Esophagus (tissue), 2 donors: ENCODE measurements at regions not wholly inside any gene's neighbourhood (a gene's known extent, or its start where the extent isn't known, plus 50 kb on each side); places are given as distances from the start of the nearest gene placed in this dataset.

ENCODE experiments used
- H3K27ac ChIP-seq, 2 donors: one replicate each; pipeline ENCODE4 v1.5.1; 2013; ENCODE audit warnings: low read depth in 2 of 2, mild to moderate bottlenecking in 2 of 2, inconsistent platforms in 1 of 2, low read length in 1 of 2, moderate library complexity in 1 of 2
- H3K27me3 ChIP-seq, 2 donors: one replicate each; pipeline ENCODE4 v1.6.1; 2013; ENCODE audit warnings: low read length in 2 of 2, control low read depth in 1 of 2, mild to moderate bottlenecking in 1 of 2; ENCODE audit not compliant: insufficient read depth in 2 of 2, control insufficient read depth in 1 of 2
- H3K36me3 ChIP-seq, 2 donors: one replicate each; pipeline ENCODE4 v1.6.1; 2013; ENCODE audit warnings: low read length in 1 of 2; ENCODE audit not compliant: control insufficient read depth in 2 of 2, insufficient read depth in 2 of 2
- H3K4me1 ChIP-seq, 2 donors: one replicate each; pipeline ENCODE4 v1.6.1; 2013; ENCODE audit warnings: low read length in 1 of 2; ENCODE audit not compliant: control insufficient read depth in 2 of 2, insufficient read depth in 2 of 2
- H3K4me3 ChIP-seq, 2 donors: one replicate each; pipeline ENCODE4 v1.5.1; 2013; ENCODE audit warnings: low read length in 2 of 2, mild to moderate bottlenecking in 2 of 2, low read depth in 1 of 2, moderate library complexity in 1 of 2
- H3K9me3 ChIP-seq, 2 donors: one replicate each; pipeline ENCODE4 v1.6.1; 2013; ENCODE audit warnings: mild to moderate bottlenecking in 2 of 2, low read depth in 1 of 2, low read length in 1 of 2, moderate library complexity in 1 of 2; ENCODE audit not compliant: control insufficient read depth in 2 of 2, insufficient read depth in 1 of 2
- whole genome bisulfite sequencing, 2 donors: extraction: QIAGEN DNeasy Blood & Tissue Kit; methylation state at CpG; one replicate each; pipeline ENCODE4 v1.1.7; 2013; 5-methylcytosine and 5-hydroxymethylcytosine counted together
- donor health status: healthy with polysubstance abuse.
- donor health status: Bipolar disorder and iron deficiency.

DNA sequence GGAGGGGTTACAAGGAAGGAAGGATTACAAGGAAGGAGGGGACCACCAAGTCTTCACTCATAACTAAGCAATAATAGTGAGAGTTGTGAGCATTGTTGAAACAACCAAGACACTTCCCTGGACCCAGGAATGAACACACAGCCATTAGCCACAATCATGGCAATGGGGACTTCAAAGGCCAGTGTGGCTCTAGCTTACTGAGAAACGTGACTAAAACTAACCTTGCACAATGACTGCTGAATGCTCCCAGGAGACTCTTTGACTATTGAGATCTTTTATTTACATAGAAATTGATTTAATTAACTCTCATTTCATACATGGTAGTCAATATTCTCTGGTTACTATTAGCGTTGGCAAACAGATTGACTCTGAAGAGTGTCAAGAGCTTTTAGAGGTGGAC lies 263.0 kb upstream of the SOX5 start:
- Histone ChIP-seq H3K27ac (no peak overlapping the region), H3K9me3 (no peaks in the 10 kb centered on the region), H3K36me3 (no peaks in the 10 kb centered on the region), H3K4me3 (no peak overlapping the region), H3K27me3 (no peaks in the 10 kb centered on the region), H3K4me1 (no peaks in the 10 kb centered on the region)
- 84% methylated on average over 2 of the region's 2 CpGs for WGBS, 2 donors

DNA sequence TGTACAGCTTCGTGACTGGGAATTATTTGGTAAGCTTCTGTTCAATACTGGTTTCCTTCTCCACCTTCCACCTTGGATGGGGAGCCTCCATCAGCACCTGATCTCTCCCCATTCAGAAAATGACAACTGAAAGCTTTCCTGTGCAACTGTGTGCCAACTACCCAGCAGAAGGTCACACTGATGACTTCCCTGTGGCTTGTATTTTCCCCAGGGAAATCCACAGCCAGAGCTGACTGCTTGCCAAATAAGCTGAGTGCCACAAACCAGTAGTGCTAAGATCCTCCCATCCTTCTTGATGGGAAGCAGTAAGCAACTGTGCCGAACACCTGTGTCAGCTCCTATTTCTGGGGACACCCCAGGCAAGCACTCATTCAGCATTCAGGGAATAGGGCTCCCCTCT lies 257.2 kb upstream of the SOX5 start:
- no peak overlapping the region for H3K4me3 ChIP-seq
- H3K27ac ChIP-seq: no peak overlapping the region
- no peaks in the 10 kb centered on the region for H3K9me3 ChIP-seq
- H3K36me3 ChIP-seq: no peaks in the 10 kb centered on the region
- no peaks in the 10 kb centered on the region for H3K4me1 ChIP-seq
- H3K27me3 ChIP-seq: no peaks in the 10 kb centered on the region
- 87 to 91% methylated on average over 2 of the region's 2 CpGs for WGBS, 2 donors

DNA sequence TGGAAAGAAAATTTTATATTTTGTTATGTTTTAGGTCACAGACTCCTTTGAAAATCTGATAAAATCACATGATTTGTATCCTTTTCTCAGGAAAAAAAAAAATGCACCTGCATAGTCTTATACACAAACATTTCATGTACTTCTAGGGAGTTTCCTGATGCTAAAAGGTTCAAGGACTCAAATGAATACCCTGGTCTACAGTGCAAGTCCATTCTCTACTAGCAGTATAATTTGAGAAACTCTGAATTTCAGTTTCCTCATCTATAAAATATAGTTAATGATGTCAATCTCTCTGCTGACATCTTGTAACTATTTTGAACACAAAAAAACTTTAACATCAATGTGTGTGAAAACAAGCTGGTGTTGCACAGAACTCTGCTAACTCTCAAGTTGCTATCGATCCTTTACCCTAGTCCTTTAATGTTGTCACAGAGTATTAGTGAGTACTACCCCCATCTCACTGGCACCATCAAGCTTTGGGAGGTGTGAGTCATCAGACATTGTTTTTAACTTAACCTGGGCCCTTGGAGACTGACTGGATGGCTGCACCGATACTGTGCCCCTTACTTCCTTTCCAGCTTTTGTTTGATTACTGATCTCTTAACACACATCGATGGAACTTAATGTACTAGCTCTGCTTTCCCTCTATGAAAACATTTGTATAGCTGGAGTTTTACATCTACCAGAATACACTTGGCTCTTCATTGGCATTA lies 251.9 kb upstream of the SOX5 start:
- Histone ChIP-seq H3K4me3 (no peak overlapping the region), H3K36me3 (no peaks in the 10 kb centered on the region), H3K4me1 (peaks cover 0 to 3% of the 10 kb centered on the region in 2 donors), H3K9me3 (no peaks in the 10 kb centered on the region), H3K27me3 (no peaks in the 10 kb centered on the region), H3K27ac (no peak overlapping the region)
- WGBS, 2 donors: 71 to 82% methylated on average over 3 of the region's 3 CpGs

DNA sequence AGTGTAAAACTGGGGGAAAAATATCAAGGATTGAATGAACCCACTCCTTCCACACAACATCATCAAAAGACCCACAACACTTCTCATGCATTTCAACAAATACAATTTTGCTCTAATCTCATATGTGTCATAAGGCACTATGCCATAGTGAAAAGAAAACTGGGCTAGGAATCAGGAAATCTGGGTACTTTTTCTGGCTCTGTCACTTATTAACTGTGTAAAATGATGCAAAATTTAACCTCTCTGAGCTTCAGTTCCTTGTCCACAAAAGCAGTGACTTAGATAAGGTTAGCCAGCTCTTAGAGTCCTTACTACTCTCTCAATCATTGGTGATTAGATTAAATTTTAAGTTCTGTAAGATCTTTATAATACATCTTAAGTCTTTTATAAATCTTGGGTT lies 250.5 kb upstream of the SOX5 start:
- no peak overlapping the region for H3K4me3 ChIP-seq
- H3K4me1 ChIP-seq: peaks cover 0 to 3% of the 10 kb centered on the region in 2 donors
- H3K27ac ChIP-seq: no peak overlapping the region
- no peaks in the 10 kb centered on the region for H3K9me3 ChIP-seq
- no peaks in the 10 kb centered on the region for H3K27me3 ChIP-seq
- no peaks in the 10 kb centered on the region for H3K36me3 ChIP-seq

DNA sequence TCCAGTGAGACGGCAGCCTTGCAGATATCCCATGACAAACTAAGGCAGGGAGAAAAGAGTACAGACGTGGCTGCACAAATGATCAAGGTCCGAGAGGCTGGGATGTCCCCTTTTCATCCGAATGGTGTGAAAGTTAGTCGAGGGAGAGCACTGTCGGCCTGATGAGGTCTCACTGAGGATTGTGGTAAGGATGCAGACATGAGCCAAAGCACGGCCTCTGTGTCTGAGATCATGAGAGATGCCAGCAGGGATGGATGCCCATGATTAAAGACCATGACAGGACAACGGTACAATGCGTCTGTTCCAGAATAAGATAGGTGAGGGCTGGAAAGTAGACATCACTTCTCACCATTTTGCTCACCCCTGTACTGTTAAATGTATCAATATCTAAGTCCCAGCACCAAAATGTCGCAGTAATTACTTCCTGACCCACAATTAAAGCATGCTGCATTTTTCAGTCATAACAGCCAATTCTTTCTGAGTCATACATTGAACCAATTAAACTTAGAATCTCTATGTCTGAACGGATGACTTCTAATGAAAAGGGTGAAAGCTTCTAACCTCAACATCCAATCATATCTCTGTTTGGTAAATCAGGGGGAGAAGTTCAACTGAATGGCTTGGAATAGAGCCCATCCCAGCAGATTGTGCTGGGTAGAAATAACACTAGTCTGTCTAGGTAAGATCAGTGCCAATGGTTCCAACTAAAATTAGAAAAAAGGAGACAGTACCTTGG lies 249.6 kb upstream of the SOX5 start:
- 57 to 64% methylated on average over 11 of the region's 11 CpGs for WGBS, 2 donors
- H3K4me3 ChIP-seq: no peak overlapping the region
- H3K4me1 ChIP-seq: peaks cover 0 to 3% of the 10 kb centered on the region in 2 donors
- H3K27ac ChIP-seq: no peak overlapping the region
- H3K27me3 ChIP-seq: no peaks in the 10 kb centered on the region
- H3K9me3 ChIP-seq: no peaks in the 10 kb centered on the region
- H3K36me3 ChIP-seq: no peaks in the 10 kb centered on the region

DNA sequence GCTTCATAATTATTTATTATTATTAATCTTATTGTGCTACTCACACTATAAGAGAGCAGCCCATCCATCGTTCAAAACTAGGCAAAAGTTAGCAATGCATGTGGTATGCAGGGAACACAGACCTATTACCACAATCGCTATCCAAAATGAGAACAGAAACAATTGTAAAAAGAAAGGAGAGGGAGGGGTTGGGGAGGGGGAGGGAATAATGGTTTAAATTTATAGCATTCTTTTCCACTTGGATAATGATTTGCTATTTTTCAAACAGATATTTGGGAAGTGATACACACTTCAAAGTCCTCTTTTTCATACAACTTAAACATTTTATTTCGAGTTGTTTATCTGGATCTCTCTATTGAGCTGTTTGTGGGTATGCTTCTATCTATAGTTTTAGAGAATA lies 248.6 kb upstream of the SOX5 start:
- H3K4me3 ChIP-seq: no peak overlapping the region
- H3K27me3 ChIP-seq: no peaks in the 10 kb centered on the region
- H3K9me3 ChIP-seq: no peaks in the 10 kb centered on the region
- 71 to 74% methylated on average over 3 of the region's 3 CpGs for WGBS, 2 donors
- no peaks in the 10 kb centered on the region for H3K36me3 ChIP-seq
- H3K4me1 ChIP-seq: peaks cover 0 to 3% of the 10 kb centered on the region in 2 donors
- no peak overlapping the region for H3K27ac ChIP-seq

DNA sequence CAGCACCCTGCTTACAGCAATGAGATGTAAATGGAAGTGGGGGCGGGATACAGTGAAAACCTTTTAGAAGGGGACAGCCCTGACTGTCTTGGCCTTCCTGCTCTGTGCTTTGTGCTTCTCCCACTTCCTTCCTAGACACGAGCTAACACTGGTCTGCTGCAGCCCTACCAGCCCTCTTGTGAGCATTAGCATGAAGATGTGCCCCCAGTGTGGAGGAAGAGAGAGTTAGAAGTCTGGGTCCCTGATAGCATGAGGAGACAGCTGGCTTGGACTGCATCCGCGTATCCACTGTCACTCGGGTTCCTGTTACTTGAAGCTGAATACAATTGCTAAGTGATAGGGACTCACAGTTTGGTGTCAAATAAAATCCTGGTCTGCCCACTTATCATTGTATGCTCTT lies 248.1 kb upstream of the SOX5 start:
- Histone ChIP-seq H3K9me3 (no peaks in the 10 kb centered on the region), H3K36me3 (no peaks in the 10 kb centered on the region), H3K27ac (no peak overlapping the region), H3K27me3 (no peaks in the 10 kb centered on the region), H3K4me1 (peaks cover 0 to 3% of the 10 kb centered on the region in 2 donors), H3K4me3 (no peak overlapping the region)
- 69 to 77% methylated on average over 5 of the region's 5 CpGs for WGBS, 2 donors

DNA sequence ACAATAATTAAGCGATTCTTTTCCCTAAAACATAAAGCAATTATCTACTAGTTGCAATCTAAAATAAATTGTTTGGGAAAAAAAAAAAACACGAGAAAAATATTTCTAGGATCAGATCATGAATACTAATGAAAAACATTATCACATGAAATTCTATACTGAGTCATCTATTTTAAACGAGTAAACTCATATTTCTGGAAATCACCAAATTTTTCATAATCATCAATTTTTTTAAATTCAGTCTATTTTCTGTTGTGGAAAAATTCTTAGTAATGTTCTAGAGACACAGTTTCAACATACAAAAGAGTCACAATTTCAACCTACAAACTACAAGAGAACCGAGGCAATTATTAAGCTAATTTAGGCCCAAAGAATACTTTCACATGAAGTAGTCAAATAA lies 245.6 kb upstream of the SOX5 start:
- H3K27ac ChIP-seq: no peak overlapping the region
- H3K4me3 ChIP-seq: no peak overlapping the region
- no peaks in the 10 kb centered on the region for H3K36me3 ChIP-seq
- H3K9me3 ChIP-seq: no peaks in the 10 kb centered on the region
- no peaks in the 10 kb centered on the region for H3K27me3 ChIP-seq
- peaks cover 0 to 3% of the 10 kb centered on the region in 2 donors for H3K4me1 ChIP-seq
- 86 to 91% methylated on average over 4 of the region's 4 CpGs for WGBS, 2 donors

DNA sequence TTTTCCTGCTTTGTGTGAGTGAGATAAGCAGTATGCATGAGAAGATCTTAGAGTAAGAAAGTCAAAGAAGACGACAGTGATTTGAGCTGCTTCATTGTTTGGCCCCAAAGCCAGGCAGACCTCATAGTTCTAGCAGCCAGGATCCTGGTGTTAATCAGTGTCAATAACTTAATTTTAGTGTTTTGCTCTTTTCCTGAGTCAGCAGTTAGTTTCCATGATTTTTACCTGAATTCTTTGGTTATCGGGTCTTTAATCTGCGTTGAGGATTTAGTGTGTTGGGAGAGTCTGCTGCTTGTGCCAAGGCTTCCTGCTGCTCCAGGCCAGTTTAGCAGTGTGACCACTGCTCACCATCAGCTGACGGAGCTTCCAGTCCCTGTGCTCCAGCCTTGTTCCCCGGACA lies 241.6 kb upstream of the SOX5 start:
- Histone ChIP-seq H3K27me3 (no peaks in the 10 kb centered on the region), H3K4me3 (no peak overlapping the region), H3K27ac (no peak overlapping the region), H3K36me3 (no peaks in the 10 kb centered on the region), H3K9me3 (no peaks in the 10 kb centered on the region), H3K4me1 (no peaks in the 10 kb centered on the region)
- 84 to 91% methylated on average over 5 of the region's 5 CpGs for WGBS, 2 donors

DNA sequence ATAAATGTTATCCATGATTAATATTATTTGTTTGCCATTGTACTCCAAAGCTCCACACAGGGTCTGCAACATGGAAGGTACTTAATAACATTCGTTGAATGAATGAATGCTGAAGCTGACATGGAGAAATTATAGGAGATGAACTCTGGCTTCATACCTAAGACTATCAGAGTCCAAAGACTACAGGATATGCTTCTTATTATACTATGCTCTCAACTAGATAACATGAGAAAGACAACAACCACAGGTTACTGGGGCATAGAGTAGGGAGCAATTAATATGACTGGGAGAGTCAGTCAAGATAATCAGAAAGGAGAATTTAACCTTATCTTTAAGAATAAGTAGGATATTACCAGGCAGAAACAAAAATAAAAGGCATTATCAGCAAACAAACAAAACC lies 236.3 kb upstream of the SOX5 start:
- H3K4me3 ChIP-seq: no peak overlapping the region
- no peaks in the 10 kb centered on the region for H3K4me1 ChIP-seq
- H3K27ac ChIP-seq: no peak overlapping the region
- no peaks in the 10 kb centered on the region for H3K27me3 ChIP-seq
- no peaks in the 10 kb centered on the region for H3K36me3 ChIP-seq
- WGBS, 2 donors: 58 to 91% methylated on average over 1 of the region's 1 CpG
- no peaks in the 10 kb centered on the region for H3K9me3 ChIP-seq
